Gastroesophageal sphincter (tissue), 3 donors: ENCODE measurements at regions not wholly inside any gene's neighbourhood (a gene's known extent, or its start where the extent isn't known, plus 50 kb on each side); places are given as distances from the start of the nearest gene placed in this dataset.

ENCODE experiments used
- POLR2AphosphoS5 ChIP-seq: sonication (generic); formaldehyde crosslinking; IDR thresholded peaks from one replicate; pipeline ENCODE4 v1.6.1; 2017; ENCODE audit warnings: antibody characterized with exemption
- TF ChIP-seq, protein P1 (sequence below), 4 experiments: fragments of 200-600 bp in 2 of 4; fragments of 450-650 bp in 2 of 4; sonication (generic) in 1 of 4; IDR thresholded peaks; one replicate each; pipeline ENCODE4 v1.5.1; 2017 to 2019; ENCODE audit warnings: antibody characterized with exemption in 4 of 4, mild to moderate bottlenecking in 2 of 4, moderate library complexity in 2 of 4

DNA sequence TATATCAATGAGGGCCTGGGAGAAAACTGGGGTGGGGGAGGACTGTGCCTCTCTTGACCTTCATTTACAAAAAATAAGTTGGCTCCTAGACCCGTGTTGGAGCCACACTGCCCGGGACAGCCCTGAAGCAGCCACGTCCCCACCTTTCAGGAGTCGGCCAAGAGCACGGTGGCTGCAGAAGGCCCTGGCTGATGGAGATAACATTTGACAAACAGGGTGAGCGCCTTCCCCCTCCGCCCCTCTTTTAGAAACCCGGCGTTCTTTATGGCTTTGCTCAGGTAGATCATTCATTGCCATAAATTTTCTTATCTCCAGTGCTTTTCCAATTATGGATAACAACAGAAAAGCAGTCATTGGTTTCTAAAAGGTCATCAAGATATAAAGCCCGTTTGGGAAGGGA lies 398.1 kb upstream of the TNRC6C start:
- TF ChIP-seq, protein P1, sequence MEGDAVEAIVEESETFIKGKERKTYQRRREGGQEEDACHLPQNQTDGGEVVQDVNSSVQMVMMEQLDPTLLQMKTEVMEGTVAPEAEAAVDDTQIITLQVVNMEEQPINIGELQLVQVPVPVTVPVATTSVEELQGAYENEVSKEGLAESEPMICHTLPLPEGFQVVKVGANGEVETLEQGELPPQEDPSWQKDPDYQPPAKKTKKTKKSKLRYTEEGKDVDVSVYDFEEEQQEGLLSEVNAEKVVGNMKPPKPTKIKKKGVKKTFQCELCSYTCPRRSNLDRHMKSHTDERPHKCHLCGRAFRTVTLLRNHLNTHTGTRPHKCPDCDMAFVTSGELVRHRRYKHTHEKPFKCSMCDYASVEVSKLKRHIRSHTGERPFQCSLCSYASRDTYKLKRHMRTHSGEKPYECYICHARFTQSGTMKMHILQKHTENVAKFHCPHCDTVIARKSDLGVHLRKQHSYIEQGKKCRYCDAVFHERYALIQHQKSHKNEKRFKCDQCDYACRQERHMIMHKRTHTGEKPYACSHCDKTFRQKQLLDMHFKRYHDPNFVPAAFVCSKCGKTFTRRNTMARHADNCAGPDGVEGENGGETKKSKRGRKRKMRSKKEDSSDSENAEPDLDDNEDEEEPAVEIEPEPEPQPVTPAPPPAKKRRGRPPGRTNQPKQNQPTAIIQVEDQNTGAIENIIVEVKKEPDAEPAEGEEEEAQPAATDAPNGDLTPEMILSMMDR (IDR thresholded peaks at IDR 0.05), result no peak
- no peak for TF ChIP-seq POLR2AphosphoS5
